HG03196 (cell line): ENCODE measurements at regions not wholly inside any gene's neighbourhood (a gene's known extent, or its start where the extent isn't known, plus 50 kb on each side); places are given as distances from the start of the nearest gene placed in this dataset.
A peak's percentile ranks its signal among the peaks of the same experiment; 100 is the strongest.

Source experiments
- ATAC-seq: cut with Tn5 transposase; IDR thresholded peaks from one replicate; pipeline ENCODE4 v1.9.1; 2021; ENCODE audit not compliant: unreplicated experiment

- ATAC-seq: no peak
Observed at GRCh38 chr5:97542469-97542868, 359.4 kb upstream of the RIOK2 start.

- no peak for ATAC-seq
Observed at GRCh38 chr5:97543166-97543565, 360.1 kb upstream of the RIOK2 start.

GRCh38 chr5:97544240-97544639, 361.2 kb upstream of the RIOK2 start:
- no peak for ATAC-seq

GRCh38 chr5:97544678-97545077, 361.6 kb upstream of the RIOK2 start:
- ATAC-seq: no peak

GRCh38 chr5:97545446-97545845, 362.4 kb upstream of the RIOK2 start:
- no peak for ATAC-seq

GRCh38 chr5:97545886-97546535, 363.0 kb upstream of the RIOK2 start:
- no peak for ATAC-seq

- no peak for ATAC-seq
Observed at GRCh38 chr5:97547430-97547829, 364.4 kb upstream of the RIOK2 start.

- ATAC-seq: peak; percentile 72
Observed at GRCh38 chr5:97547999-97548738, 365.1 kb upstream of the RIOK2 start.

- no peak for ATAC-seq
Observed at GRCh38 chr5:97548739-97549080, 365.7 kb upstream of the RIOK2 start.

- no peak for ATAC-seq
Observed at GRCh38 chr5:97549496-97549895, 366.4 kb upstream of the RIOK2 start.

- no peak for ATAC-seq
Observed at GRCh38 chr5:97550164-97550563, 367.1 kb upstream of the RIOK2 start.

- no peak for ATAC-seq
Observed at GRCh38 chr5:97550818-97551217, 367.8 kb upstream of the RIOK2 start.

- no peak for ATAC-seq
Observed at GRCh38 chr5:97553604-97554452, 370.8 kb upstream of the RIOK2 start.

GRCh38 chr5:97554977-97555643, 372.1 kb upstream of the RIOK2 start:
- ATAC-seq: no peak

- no peak for ATAC-seq
Observed at GRCh38 chr5:97555644-97555981, 372.6 kb upstream of the RIOK2 start.

GRCh38 chr5:97559827-97560598, 377.0 kb upstream of the RIOK2 start:
- no peak for ATAC-seq

GRCh38 chr5:97560599-97560993, 377.5 kb upstream of the RIOK2 start:
- ATAC-seq: no peak

GRCh38 chr5:97563050-97563657, 380.1 kb upstream of the RIOK2 start:
- ATAC-seq: no peak

- ATAC-seq: no peak
Observed at GRCh38 chr5:97568382-97568781, 385.3 kb upstream of the RIOK2 start.

- no peak for ATAC-seq
Observed at GRCh38 chr5:97570242-97570641, 387.2 kb upstream of the RIOK2 start.
